Neural cell (in vitro differentiated cells): ENCODE measurements at regions not wholly inside any gene's neighbourhood (a gene's known extent, or its start where the extent isn't known, plus 50 kb on each side); places are given as distances from the start of the nearest gene placed in this dataset.

Experiments
- H2AFZ ChIP-seq: fragments of 200-600, 300-800 bp; sonication (generic), shearing (Covaris generic); 2 replicates; pipeline ENCODE4 v1.6.0; 2014; ENCODE audit warnings: low read depth, mild to moderate bottlenecking, antibody characterized with exemption, low read length, moderate library complexity
- H3F3A ChIP-seq: fragments of 200-600 bp; shearing (Covaris generic); 2 replicates; pipeline ENCODE4 v1.6.1; 2016; ENCODE audit warnings: mild to moderate bottlenecking, moderate library complexity, mixed read lengths, antibody characterized with exemption, low read length; ENCODE audit not compliant: insufficient read depth, poor library complexity, severe bottlenecking
- H3K27ac ChIP-seq: fragments of 200-600, 300-800 bp; sonication (generic), shearing (Covaris generic); 2 replicates; pipeline ENCODE4 v1.5.1; 2014; ENCODE audit warnings: mild to moderate bottlenecking, low read length, moderate library complexity
- H3K27me3 ChIP-seq: fragments of 300-800, 200-600 bp; sonication (generic), shearing (Covaris generic); 2 replicates; pipeline ENCODE4 v1.6.0; 2014; ENCODE audit warnings: mild to moderate bottlenecking, low read depth, low read length, moderate library complexity; ENCODE audit not compliant: insufficient read depth
- H3K36me3 ChIP-seq: fragments of 300-800, 200-600 bp; sonication (generic), shearing (Covaris generic); 2 replicates; pipeline ENCODE4 v1.5.1; 2014; ENCODE audit warnings: mild to moderate bottlenecking, antibody characterized with exemption, low read length, moderate library complexity; ENCODE audit not compliant: insufficient read depth
- H3K4me2 ChIP-seq: fragments of 300-800, 200-600 bp; sonication (generic), shearing (Covaris generic); 2 replicates; pipeline ENCODE4 v1.6.0; 2014; ENCODE audit warnings: mild to moderate bottlenecking, low read length
- H3K4me3 ChIP-seq: fragments of 300-800, 200-600 bp; sonication (generic), shearing (Covaris generic); 2 replicates; pipeline ENCODE4 v1.5.1; 2014; ENCODE audit warnings: mild to moderate bottlenecking, low read length, moderate library complexity
- H3K79me2 ChIP-seq: fragments of 200-600 bp; shearing (Covaris generic); replicated peaks from 2 replicates; pipeline ENCODE4 v1.6.0; 2014; ENCODE audit warnings: mild to moderate bottlenecking, low read length, moderate library complexity; ENCODE audit not compliant: insufficient read depth
- H3K9ac ChIP-seq: fragments of 300-800, 200-600 bp; sonication (generic), shearing (Covaris generic); 2 replicates; pipeline ENCODE4 v1.6.1; 2016; ENCODE audit warnings: mild to moderate bottlenecking, low read length, mixed read lengths
- H3K9me2 ChIP-seq: fragments of 200-600 bp; shearing (Covaris generic); 2 replicates; pipeline ENCODE4 v1.6.1; 2016; ENCODE audit warnings: mild to moderate bottlenecking, low read length, mixed read lengths; ENCODE audit not compliant: insufficient read depth
- H3K9me3 ChIP-seq: fragments of 200-600, 300-800 bp; sonication (generic), shearing (Covaris generic); 2 replicates; pipeline ENCODE4 v1.6.1; 2016; ENCODE audit warnings: mild to moderate bottlenecking, mixed run types, low read length, moderate library complexity, mixed read lengths
- H4K20me1 ChIP-seq: fragments of 200-600 bp; shearing (Covaris generic); 2 replicates; pipeline ENCODE4 v1.6.1; 2016; ENCODE audit warnings: mild to moderate bottlenecking, mixed run types; ENCODE audit not compliant: insufficient read depth
- EP300 ChIP-seq: fragments of 450-650 bp; conservative IDR thresholded peaks from 2 replicates; pipeline ENCODE4 v1.6.1; 2014; ENCODE audit warnings: antibody characterized with exemption, mild to moderate bottlenecking, moderate library complexity; ENCODE audit not compliant: poor library complexity, severe bottlenecking
- EZH2 ChIP-seq: fragments of 200-600, 300-800 bp; shearing (Covaris generic), sonication (generic); IDR thresholded peaks from 2 replicates; pipeline ENCODE4 v1.6.1; 2014; ENCODE audit warnings: antibody characterized with exemption, low read length, borderline replicate concordance, mild to moderate bottlenecking; ENCODE audit not compliant: insufficient read depth, poor library complexity, severe bottlenecking
- MXI1 ChIP-seq: fragments of 450-650 bp; conservative IDR thresholded peaks from 2 replicates; pipeline ENCODE4 v1.6.1; 2014; ENCODE audit warnings: antibody characterized with exemption, mild to moderate bottlenecking; ENCODE audit not compliant: poor library complexity, severe bottlenecking
- POLR2AphosphoS5 ChIP-seq: IDR thresholded peaks from 2 replicates; pipeline ENCODE4 v1.6.1; 2012
- RAD21 ChIP-seq: fragments of 450-650 bp; conservative IDR thresholded peaks from 2 replicates; pipeline ENCODE4 v1.6.1; 2014; ENCODE audit warnings: antibody characterized with exemption, mild to moderate bottlenecking, moderate library complexity
- SMC3 ChIP-seq: fragments of 450-650 bp; conservative IDR thresholded peaks from 2 replicates; pipeline ENCODE4 v1.6.1; 2014; ENCODE audit warnings: antibody characterized with exemption, mild to moderate bottlenecking, moderate library complexity; ENCODE audit not compliant: poor library complexity
- TAF1 ChIP-seq: IDR thresholded peaks from 2 replicates; pipeline ENCODE4 v1.6.1; 2012; ENCODE audit warnings: low read depth
- TF ChIP-seq, protein P1 (sequence below): IDR thresholded peaks from 2 replicates; pipeline ENCODE4 v1.6.1; 2012; ENCODE audit warnings: borderline replicate concordance
- TF ChIP-seq, protein P2 (sequence below): fragments of 450-650 bp; IDR thresholded peaks from 2 replicates; pipeline ENCODE4 v1.5.1; 2014; ENCODE audit warnings: antibody characterized with exemption, mild to moderate bottlenecking, moderate library complexity; ENCODE audit not compliant: poor library complexity, severe bottlenecking

DNA sequence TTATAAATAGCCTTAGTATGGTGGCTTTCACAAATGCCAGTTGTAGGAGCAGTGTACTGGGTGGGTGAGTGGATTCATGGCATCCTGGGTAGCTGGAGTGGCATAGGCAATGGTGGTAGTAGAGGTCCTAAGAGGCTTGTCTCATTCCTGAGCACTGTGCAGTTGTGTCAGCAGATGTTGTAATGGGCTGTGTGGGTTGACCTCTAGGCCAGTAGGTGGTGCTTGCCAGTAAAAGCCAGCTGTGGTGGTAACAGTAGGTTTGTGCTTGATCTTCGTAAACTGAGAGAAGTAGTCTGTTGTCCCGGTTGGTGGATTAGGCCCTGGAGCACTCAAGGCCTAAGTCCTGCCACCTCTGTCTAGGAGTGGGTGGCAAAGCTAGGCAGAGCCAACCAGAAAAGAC, 149.7 kb upstream of the SUCLG2 start:
- Histone ChIP-seq H3F3A (no peaks in the 10 kb centered on the region), H3K27ac (no peak overlapping the region), H3K9ac (no peak overlapping the region), H3K27me3 (no peaks in the 10 kb centered on the region), H2AFZ (no peak overlapping the region), H3K4me3 (no peak overlapping the region), H3K79me2 (no peaks in the 10 kb centered on the region), H3K4me2 (no peak overlapping the region), H4K20me1 (no peaks in the 10 kb centered on the region), H3K36me3 (no peaks in the 10 kb centered on the region), H3K9me2 (no peaks in the 10 kb centered on the region), H3K9me3 (no peaks in the 10 kb centered on the region)
- TF ChIP-seq, protein P1, sequence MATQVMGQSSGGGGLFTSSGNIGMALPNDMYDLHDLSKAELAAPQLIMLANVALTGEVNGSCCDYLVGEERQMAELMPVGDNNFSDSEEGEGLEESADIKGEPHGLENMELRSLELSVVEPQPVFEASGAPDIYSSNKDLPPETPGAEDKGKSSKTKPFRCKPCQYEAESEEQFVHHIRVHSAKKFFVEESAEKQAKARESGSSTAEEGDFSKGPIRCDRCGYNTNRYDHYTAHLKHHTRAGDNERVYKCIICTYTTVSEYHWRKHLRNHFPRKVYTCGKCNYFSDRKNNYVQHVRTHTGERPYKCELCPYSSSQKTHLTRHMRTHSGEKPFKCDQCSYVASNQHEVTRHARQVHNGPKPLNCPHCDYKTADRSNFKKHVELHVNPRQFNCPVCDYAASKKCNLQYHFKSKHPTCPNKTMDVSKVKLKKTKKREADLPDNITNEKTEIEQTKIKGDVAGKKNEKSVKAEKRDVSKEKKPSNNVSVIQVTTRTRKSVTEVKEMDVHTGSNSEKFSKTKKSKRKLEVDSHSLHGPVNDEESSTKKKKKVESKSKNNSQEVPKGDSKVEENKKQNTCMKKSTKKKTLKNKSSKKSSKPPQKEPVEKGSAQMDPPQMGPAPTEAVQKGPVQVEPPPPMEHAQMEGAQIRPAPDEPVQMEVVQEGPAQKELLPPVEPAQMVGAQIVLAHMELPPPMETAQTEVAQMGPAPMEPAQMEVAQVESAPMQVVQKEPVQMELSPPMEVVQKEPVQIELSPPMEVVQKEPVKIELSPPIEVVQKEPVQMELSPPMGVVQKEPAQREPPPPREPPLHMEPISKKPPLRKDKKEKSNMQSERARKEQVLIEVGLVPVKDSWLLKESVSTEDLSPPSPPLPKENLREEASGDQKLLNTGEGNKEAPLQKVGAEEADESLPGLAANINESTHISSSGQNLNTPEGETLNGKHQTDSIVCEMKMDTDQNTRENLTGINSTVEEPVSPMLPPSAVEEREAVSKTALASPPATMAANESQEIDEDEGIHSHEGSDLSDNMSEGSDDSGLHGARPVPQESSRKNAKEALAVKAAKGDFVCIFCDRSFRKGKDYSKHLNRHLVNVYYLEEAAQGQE: no peak
- TF ChIP-seq, protein P2, sequence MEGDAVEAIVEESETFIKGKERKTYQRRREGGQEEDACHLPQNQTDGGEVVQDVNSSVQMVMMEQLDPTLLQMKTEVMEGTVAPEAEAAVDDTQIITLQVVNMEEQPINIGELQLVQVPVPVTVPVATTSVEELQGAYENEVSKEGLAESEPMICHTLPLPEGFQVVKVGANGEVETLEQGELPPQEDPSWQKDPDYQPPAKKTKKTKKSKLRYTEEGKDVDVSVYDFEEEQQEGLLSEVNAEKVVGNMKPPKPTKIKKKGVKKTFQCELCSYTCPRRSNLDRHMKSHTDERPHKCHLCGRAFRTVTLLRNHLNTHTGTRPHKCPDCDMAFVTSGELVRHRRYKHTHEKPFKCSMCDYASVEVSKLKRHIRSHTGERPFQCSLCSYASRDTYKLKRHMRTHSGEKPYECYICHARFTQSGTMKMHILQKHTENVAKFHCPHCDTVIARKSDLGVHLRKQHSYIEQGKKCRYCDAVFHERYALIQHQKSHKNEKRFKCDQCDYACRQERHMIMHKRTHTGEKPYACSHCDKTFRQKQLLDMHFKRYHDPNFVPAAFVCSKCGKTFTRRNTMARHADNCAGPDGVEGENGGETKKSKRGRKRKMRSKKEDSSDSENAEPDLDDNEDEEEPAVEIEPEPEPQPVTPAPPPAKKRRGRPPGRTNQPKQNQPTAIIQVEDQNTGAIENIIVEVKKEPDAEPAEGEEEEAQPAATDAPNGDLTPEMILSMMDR: no peak
- no peak for TF ChIP-seq RAD21

DNA sequence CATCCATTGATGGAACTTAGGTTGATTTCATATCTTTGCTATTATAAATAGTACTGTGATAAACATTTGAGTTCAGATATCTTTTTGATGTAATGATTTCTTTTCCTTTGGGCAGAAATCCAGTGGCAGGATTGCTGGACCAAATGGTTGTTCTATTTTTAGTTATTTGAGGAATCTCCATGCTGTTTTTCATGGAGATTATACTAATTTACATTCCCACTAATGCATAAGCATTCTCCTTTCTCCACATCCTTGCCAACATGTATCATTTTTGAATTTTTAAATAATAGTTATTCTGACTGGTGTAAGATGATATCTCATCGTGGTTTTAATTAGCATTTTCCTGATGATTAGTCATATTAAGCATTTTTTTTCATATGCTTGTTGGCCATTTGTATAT, 144.0 kb upstream of the SUCLG2 start:
- no peak overlapping the region for H3K9ac ChIP-seq
- H3K9me3 ChIP-seq: no peaks in the 10 kb centered on the region
- H3K79me2 ChIP-seq: no peaks in the 10 kb centered on the region
- H3K27me3 ChIP-seq: no peaks in the 10 kb centered on the region
- TF ChIP-seq EZH2 (no peak), POLR2AphosphoS5 (no peak), RAD21 (no peak), MXI1 (no peak), TAF1 (no peak), EP300 (no peak), SMC3 (no peak)
- TF ChIP-seq, protein P1: no peak
- TF ChIP-seq, protein P2: no peak
- H3K4me3 ChIP-seq: no peak overlapping the region
- H2AFZ ChIP-seq: no peak overlapping the region
- H3K4me2 ChIP-seq: no peak overlapping the region
- H3K27ac ChIP-seq: no peak overlapping the region
- H3K36me3 ChIP-seq: no peaks in the 10 kb centered on the region
- H3K9me2 ChIP-seq: no peaks in the 10 kb centered on the region
- H4K20me1 ChIP-seq: no peaks in the 10 kb centered on the region
- no peaks in the 10 kb centered on the region for H3F3A ChIP-seq
